B cell (primary cell): ENCODE measurements at regions not wholly inside any gene's neighbourhood (a gene's known extent, or its start where the extent isn't known, plus 50 kb on each side); places are given as distances from the start of the nearest gene placed in this dataset.

Experiments used
- ATAC-seq: fragments of 200-7000 bp; cut with Tn5 transposase; one replicate; pipeline ENCODE4 v1.10.0; 2021; ENCODE audit warnings: low read depth, mild to moderate bottlenecking, moderate number of reproducible peaks, moderate library complexity
- CTCF ChIA-PET: fragments of 350-600 bp; sonication (Branson Sonifier 250); formaldehyde crosslinking; loops from one replicate; lab custom pipeline; 2021; ENCODE audit warnings: antibody characterized with exemption, inconsistent platforms; lab: Charles Lee
- POLR2A ChIA-PET: fragments of 350-600 bp; sonication (Branson Sonifier 250); formaldehyde crosslinking; loops from one replicate; lab custom pipeline; 2021; ENCODE audit warnings: antibody characterized with exemption; lab: Charles Lee
- DNase-seq: peaks from one replicate; pipeline ENCODE4 v3.0.0; 2013
- H2AFZ ChIP-seq: 2 replicates; pipeline ENCODE4 v1.6.1; 2012; ENCODE audit warnings: mild to moderate bottlenecking, low read depth, low read length; ENCODE audit not compliant: insufficient read depth, poor library complexity, severe bottlenecking
- H3K27ac ChIP-seq, 2 donors: 1 replicate in 1 of 2; 2 replicates in 1 of 2; pipeline ENCODE4 v1.5.1; 2012 to 2013; ENCODE audit warnings: low read length in 2 of 2, mild to moderate bottlenecking in 2 of 2, moderate library complexity in 1 of 2
- H3K27me3 ChIP-seq, 4 experiments: fragments of 200-600 bp in 1 of 4; sonication (generic) in 1 of 4; replicated peaks in 1 of 4; 1 replicate in 2 of 4; 2 replicates in 2 of 4; pipeline versions ENCODE4 v1.6.1 to v1.7.0; 2013 to 2016; ENCODE audit warnings: low read length in 3 of 4, mild to moderate bottlenecking in 2 of 4, mixed read lengths in 1 of 4, moderate library complexity in 1 of 4; ENCODE audit not compliant: insufficient read depth in 4 of 4, control insufficient read depth in 3 of 4; ENCODE audit errors: control extremely low read depth in 1 of 4
- H3K36me3 ChIP-seq, 2 experiments: replicated peaks in 1 of 2; 1 replicate in 1 of 2; 2 replicates in 1 of 2; pipeline versions ENCODE4 v1.6.1 to v1.7.1; 2013; ENCODE audit warnings: low read length in 1 of 2; ENCODE audit not compliant: insufficient read depth in 2 of 2, control insufficient read depth in 1 of 2; ENCODE audit errors: control extremely low read depth in 1 of 2, extremely low read depth in 1 of 2
- H3K4me1 ChIP-seq, 2 donors: fragments of 200-600 bp in 1 of 2; sonication (generic) in 1 of 2; 1 replicate in 1 of 2; 2 replicates in 1 of 2; pipeline versions ENCODE4 v1.5.1 to v1.6.1; 2013 to 2017; ENCODE audit warnings: low read length in 2 of 2; ENCODE audit not compliant: control insufficient read depth in 2 of 2, insufficient read depth in 2 of 2
- H3K4me2 ChIP-seq: replicated peaks from 2 replicates; pipeline ENCODE3; 2012; ENCODE audit warnings: mild to moderate bottlenecking, low read depth, low read length; ENCODE audit not compliant: poor library complexity, severe bottlenecking
- H3K4me3 ChIP-seq, 5 experiments: fragments of 200-600 bp in 1 of 5; sonication (generic) in 1 of 5; 1 replicate in 3 of 5; 2 replicates in 2 of 5; pipeline versions ENCODE4 v1.5.1 to v1.7.0; 2011 to 2016; ENCODE audit warnings: low read length in 4 of 5, mild to moderate bottlenecking in 4 of 5, low read depth in 2 of 5, control low read depth in 1 of 5, moderate library complexity in 1 of 5; ENCODE audit not compliant: insufficient read depth in 1 of 5; ENCODE audit errors: control extremely low read depth in 1 of 5, extremely low read depth in 1 of 5
- H3K79me2 ChIP-seq: fragments of 200-600 bp; sonication (generic); one replicate; pipeline ENCODE4 v1.6.0; 2016; ENCODE audit warnings: low read length; ENCODE audit not compliant: control insufficient read depth, insufficient read depth
- H3K9ac ChIP-seq: fragments of 200-600 bp; sonication (generic); 2 replicates; pipeline ENCODE4 v1.6.1; 2017; ENCODE audit warnings: mild to moderate bottlenecking, low read length, moderate library complexity
- H3K9me3 ChIP-seq, 3 donors: one replicate each; pipeline versions ENCODE4 v1.6.1 to v1.7.1; 2013; ENCODE audit warnings: low read length in 2 of 3; ENCODE audit not compliant: control insufficient read depth in 2 of 3, insufficient read depth in 1 of 3; ENCODE audit errors: control extremely low read depth in 1 of 3
- H4K20me1 ChIP-seq: 2 replicates; pipeline ENCODE4 v1.6.0; 2012; ENCODE audit warnings: mild to moderate bottlenecking, low read length; ENCODE audit not compliant: insufficient read depth, control insufficient read depth, poor library complexity, severe bottlenecking
- H3K27ac Mint-ChIP-seq: one replicate; pipeline ENCODE4 v1.8.0; 2021; ENCODE audit warnings: mixed read lengths
- H3K27me3 Mint-ChIP-seq: one replicate; pipeline ENCODE4 v1.8.0; 2021; ENCODE audit warnings: mixed read lengths
- H3K4me1 Mint-ChIP-seq: one replicate; pipeline ENCODE4 v1.8.0; 2021; ENCODE audit warnings: mixed read lengths
- H3K4me3 Mint-ChIP-seq: one replicate; pipeline ENCODE4 v1.8.0; 2021; ENCODE audit warnings: mixed read lengths
- H3K9me3 Mint-ChIP-seq: one replicate; pipeline ENCODE4 v1.8.0; 2022; ENCODE audit warnings: mixed read lengths; ENCODE audit not compliant: insufficient read depth
- EZH2 ChIP-seq: IDR thresholded peaks from 2 replicates; pipeline ENCODE4 v1.6.1; 2012; ENCODE audit warnings: borderline replicate concordance, low read depth, mild to moderate bottlenecking, moderate library complexity, low read length; ENCODE audit not compliant: insufficient read depth, poor library complexity, severe bottlenecking
- WGBS: methylation state at CpG from one replicate; pipeline ENCODE4 v1.1.5; 2013; ENCODE audit warnings: missing lambda C conversion rate; ENCODE audit not compliant: insufficient coverage; 5-methylcytosine and 5-hydroxymethylcytosine counted together
- intact Hi-C: fragments of 100-400 bp; cut with micrococcal nuclease; formaldehyde crosslinking; loops from one replicate; pipeline ENCODE4 v1.10.0; 2022
- TF ChIP-seq, protein P1 (sequence below): fragments of 200-600 bp; IDR thresholded peaks from one replicate; pipeline ENCODE4 v1.8.0; 2022; ENCODE audit warnings: antibody characterized with exemption, mild to moderate bottlenecking

DNA sequence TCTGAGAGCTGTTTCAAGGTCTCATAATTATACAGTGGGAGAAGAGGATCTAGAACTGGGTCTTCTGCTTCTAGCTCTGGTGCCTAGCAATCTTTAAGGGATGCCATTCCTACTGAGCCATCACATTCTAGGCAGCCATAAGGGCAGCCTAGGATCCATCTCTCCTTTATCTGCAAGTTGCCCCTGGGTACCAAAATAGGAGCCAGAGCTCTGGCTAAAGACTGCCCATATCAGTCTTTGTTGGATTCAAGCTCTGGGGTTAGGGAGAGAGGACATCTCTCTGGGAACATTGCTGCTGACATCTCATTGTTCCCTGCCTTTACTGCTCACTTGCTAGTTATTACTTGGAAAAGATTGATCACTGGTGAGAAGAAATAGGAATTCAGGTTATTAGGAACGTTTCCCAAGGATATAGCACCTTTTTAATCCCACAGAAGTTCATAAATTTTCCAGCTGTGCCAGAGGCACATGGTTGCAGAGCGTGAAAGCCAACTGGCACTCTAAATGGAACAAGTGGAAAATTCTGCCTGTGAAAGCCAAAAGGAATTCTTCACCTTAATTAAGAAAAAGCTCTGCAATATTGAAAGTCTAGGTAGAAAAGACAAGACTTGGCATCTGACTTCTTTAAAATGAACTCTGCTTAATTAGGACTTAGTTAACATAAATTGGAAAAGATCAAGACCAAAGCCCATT is 102.2 kb downstream of the CDC42EP3 start:
- 100% methylated on average over 1 of the region's 2 CpGs for WGBS

More for the DNA sequence above, 102.2 kb downstream of the CDC42EP3 start:
- Histone ChIP-seq H3K36me3 (no peaks in the 10 kb centered on the region), H3K4me3 (no peak overlapping the region), H3K9ac (no peak overlapping the region), H3K4me2 (no peak overlapping the region), H3K4me1 (peaks cover 3 to 6% of the 10 kb centered on the region in 2 donors), H3K27me3 (no peaks in the 10 kb centered on the region), H3K9me3 (no peaks in the 10 kb centered on the region), H3K27ac (no peak overlapping the region), H3K79me2 (no peaks in the 10 kb centered on the region), H4K20me1 (no peaks in the 10 kb centered on the region), H2AFZ (no peak overlapping the region)
- TF ChIP-seq EZH2 = no peak
- TF ChIP-seq, protein P1, sequence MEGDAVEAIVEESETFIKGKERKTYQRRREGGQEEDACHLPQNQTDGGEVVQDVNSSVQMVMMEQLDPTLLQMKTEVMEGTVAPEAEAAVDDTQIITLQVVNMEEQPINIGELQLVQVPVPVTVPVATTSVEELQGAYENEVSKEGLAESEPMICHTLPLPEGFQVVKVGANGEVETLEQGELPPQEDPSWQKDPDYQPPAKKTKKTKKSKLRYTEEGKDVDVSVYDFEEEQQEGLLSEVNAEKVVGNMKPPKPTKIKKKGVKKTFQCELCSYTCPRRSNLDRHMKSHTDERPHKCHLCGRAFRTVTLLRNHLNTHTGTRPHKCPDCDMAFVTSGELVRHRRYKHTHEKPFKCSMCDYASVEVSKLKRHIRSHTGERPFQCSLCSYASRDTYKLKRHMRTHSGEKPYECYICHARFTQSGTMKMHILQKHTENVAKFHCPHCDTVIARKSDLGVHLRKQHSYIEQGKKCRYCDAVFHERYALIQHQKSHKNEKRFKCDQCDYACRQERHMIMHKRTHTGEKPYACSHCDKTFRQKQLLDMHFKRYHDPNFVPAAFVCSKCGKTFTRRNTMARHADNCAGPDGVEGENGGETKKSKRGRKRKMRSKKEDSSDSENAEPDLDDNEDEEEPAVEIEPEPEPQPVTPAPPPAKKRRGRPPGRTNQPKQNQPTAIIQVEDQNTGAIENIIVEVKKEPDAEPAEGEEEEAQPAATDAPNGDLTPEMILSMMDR = no peak
- H3K27ac Mint-ChIP-seq = no peak overlapping the region
- intact Hi-C loops = no loop called here
- ChIA-PET POLR2A (interaction anchor here (0.5 kb wide), 1 partner anchor 80 kb away, joined by 4 read pairs; no protein-coding TSS in a partner anchor), CTCF (interaction anchor here (0.6 to 1.5 kb wide), 2 partner anchors 9 to 80 kb away, joined by 3 to 6 read pairs; no protein-coding TSS in a partner anchor)
- DNase-seq = no peak
- H3K4me1 Mint-ChIP-seq = peaks cover 23% of the 10 kb centered on the region
- H3K27me3 Mint-ChIP-seq = no peaks in the 10 kb centered on the region
- no peak for ATAC-seq
- H3K9me3 Mint-ChIP-seq = no peaks in the 10 kb centered on the region
- no peak overlapping the region for H3K4me3 Mint-ChIP-seq
